ENCODE measurements at regions not wholly inside any gene's neighbourhood (a gene's known extent, or its start where the extent isn't known, plus 50 kb on each side); places are given as distances from the start of the nearest gene placed in this dataset.

- no peak for DNase-seq (ENCODE audit: low spot score)
- no peak overlapping the region for H3K27ac ChIP-seq
- no peaks in the 10 kb centered on the region for H3K9me3 ChIP-seq
- TF ChIP-seq POLR2A (IDR thresholded peaks at IDR 0.05) = no peak
- no peak for TF ChIP-seq POLR2AphosphoS5 (IDR thresholded peaks at IDR 0.05)
- TF ChIP-seq CTCF (IDR thresholded peaks at IDR 0.05) = no peak
- H3K36me3 ChIP-seq = no peaks in the 10 kb centered on the region
- no peak overlapping the region for H3K4me3 ChIP-seq
- intact Hi-C loops (cut with DNase I) = no loop called here
- H3K27me3 ChIP-seq (replicated peaks; ENCODE audit: insufficient read depth) = no peaks in the 10 kb centered on the region
- H3K4me1 ChIP-seq (replicated peaks) = no peaks in the 10 kb centered on the region
These were observed 285.1 kb downstream of the SH3GL2 start for GRCh38 chr9:17863924-17864323.

GRCh38 chr9:17864951-17865350 is 286.1 kb downstream of the SH3GL2 start:
- no peaks in the 10 kb centered on the region for H3K27me3 ChIP-seq (replicated peaks; ENCODE audit: insufficient read depth)
- no peaks in the 10 kb centered on the region for H3K9me3 ChIP-seq
- TF ChIP-seq POLR2A (IDR thresholded peaks at IDR 0.05) = no peak
- H3K36me3 ChIP-seq = no peaks in the 10 kb centered on the region
- H3K4me1 ChIP-seq (replicated peaks) = no peaks in the 10 kb centered on the region
- WGBS = 96% methylated on average over 1 of the region's 1 CpG
- no peak for DNase-seq (ENCODE audit: low spot score)
- no peak overlapping the region for H3K4me3 ChIP-seq
- intact Hi-C loops (cut with DNase I) = no loop called here
- H3K27ac ChIP-seq = no peak overlapping the region

- Histone ChIP-seq H3K27ac (no peak overlapping the region), H3K36me3 (no peaks in the 10 kb centered on the region), H3K4me1 (replicated peaks) (no peaks in the 10 kb centered on the region), H3K4me3 (no peak overlapping the region), H3K9me3 (no peaks in the 10 kb centered on the region), H3K27me3 (replicated peaks; ENCODE audit: insufficient read depth) (no peaks in the 10 kb centered on the region)
- 41% methylated on average over 1 of the region's 1 CpG for WGBS
- intact Hi-C loops (cut with DNase I) = no loop called here
- TF ChIP-seq POLR2AphosphoS5 (IDR thresholded peaks at IDR 0.05) (no peak), CTCF (IDR thresholded peaks at IDR 0.05) (no peak), POLR2A (IDR thresholded peaks at IDR 0.05) (no peak)
- no peak for DNase-seq (ENCODE audit: low spot score)
These were observed 287.0 kb downstream of the SH3GL2 start for GRCh38 chr9:17865881-17866280.

- no peak for TF ChIP-seq CTCF (IDR thresholded peaks at IDR 0.05)
- TF ChIP-seq POLR2A (IDR thresholded peaks at IDR 0.05) = no peak
- TF ChIP-seq POLR2AphosphoS5 (IDR thresholded peaks at IDR 0.05) = no peak
- intact Hi-C loops (cut with DNase I) = no loop called here
- Histone ChIP-seq H3K27ac (no peak overlapping the region), H3K4me1 (replicated peaks) (no peaks in the 10 kb centered on the region), H3K9me3 (no peaks in the 10 kb centered on the region), H3K27me3 (replicated peaks; ENCODE audit: insufficient read depth) (no peaks in the 10 kb centered on the region), H3K4me3 (no peak overlapping the region), H3K36me3 (no peaks in the 10 kb centered on the region)
- no peak for DNase-seq (ENCODE audit: low spot score)
- WGBS = 61% methylated on average over 2 of the region's 2 CpGs
These were observed 291.9 kb downstream of the SH3GL2 start for GRCh38 chr9:17870722-17871121.

- Histone ChIP-seq H3K9me3 (no peaks in the 10 kb centered on the region), H3K4me3 (no peak overlapping the region), H3K27ac (no peak overlapping the region), H3K4me1 (replicated peaks) (no peaks in the 10 kb centered on the region), H3K27me3 (replicated peaks; ENCODE audit: insufficient read depth) (no peaks in the 10 kb centered on the region), H3K36me3 (no peaks in the 10 kb centered on the region)
- TF ChIP-seq POLR2A (IDR thresholded peaks at IDR 0.05) (no peak), POLR2AphosphoS5 (IDR thresholded peaks at IDR 0.05) (no peak), CTCF (IDR thresholded peaks at IDR 0.05) (no peak)
- no peak for DNase-seq (ENCODE audit: low spot score)
- intact Hi-C loops (cut with DNase I) = no loop called here
- WGBS = 70% methylated on average over 2 of the region's 2 CpGs
These were observed 292.5 kb downstream of the SH3GL2 start for GRCh38 chr9:17871213-17871890.

Measured in prostate gland (tissue), 2 donors.